ENCODE measurements at regions not wholly inside any gene's neighbourhood (a gene's known extent, or its start where the extent isn't known, plus 50 kb on each side); places are given as distances from the start of the nearest gene placed in this dataset.

DNA sequence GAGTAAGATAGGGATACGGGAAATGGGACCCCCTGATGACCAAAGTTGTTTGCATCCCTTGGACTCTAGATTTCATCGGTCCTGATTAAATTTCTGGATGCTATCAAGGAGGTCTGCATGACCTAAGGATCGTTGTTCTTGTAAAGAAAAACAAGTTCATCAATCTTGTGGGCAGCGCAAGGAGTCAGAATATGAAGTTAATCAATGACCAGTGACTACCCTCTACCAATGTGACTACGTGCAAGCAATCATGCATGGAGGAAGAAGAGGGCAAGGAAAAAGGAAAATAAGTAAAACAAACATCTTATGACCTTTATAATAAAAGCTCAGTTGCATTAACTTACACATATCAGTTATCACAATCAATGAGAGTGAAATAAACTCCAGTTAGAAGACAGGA is 139.7 kb downstream of the RTP4 start:
- no peak for TF ChIP-seq POLR2A (IDR thresholded peaks at IDR 0.05; ENCODE audit: low read depth, low read length)
- TF ChIP-seq, protein P1, sequence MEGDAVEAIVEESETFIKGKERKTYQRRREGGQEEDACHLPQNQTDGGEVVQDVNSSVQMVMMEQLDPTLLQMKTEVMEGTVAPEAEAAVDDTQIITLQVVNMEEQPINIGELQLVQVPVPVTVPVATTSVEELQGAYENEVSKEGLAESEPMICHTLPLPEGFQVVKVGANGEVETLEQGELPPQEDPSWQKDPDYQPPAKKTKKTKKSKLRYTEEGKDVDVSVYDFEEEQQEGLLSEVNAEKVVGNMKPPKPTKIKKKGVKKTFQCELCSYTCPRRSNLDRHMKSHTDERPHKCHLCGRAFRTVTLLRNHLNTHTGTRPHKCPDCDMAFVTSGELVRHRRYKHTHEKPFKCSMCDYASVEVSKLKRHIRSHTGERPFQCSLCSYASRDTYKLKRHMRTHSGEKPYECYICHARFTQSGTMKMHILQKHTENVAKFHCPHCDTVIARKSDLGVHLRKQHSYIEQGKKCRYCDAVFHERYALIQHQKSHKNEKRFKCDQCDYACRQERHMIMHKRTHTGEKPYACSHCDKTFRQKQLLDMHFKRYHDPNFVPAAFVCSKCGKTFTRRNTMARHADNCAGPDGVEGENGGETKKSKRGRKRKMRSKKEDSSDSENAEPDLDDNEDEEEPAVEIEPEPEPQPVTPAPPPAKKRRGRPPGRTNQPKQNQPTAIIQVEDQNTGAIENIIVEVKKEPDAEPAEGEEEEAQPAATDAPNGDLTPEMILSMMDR (IDR thresholded peaks at IDR 0.05; ENCODE audit: extremely low read depth in 1 of 2, insufficient read depth in 1 of 2, low read depth in 1 of 2, low read length in 2 of 2) = no peak
- no peak for TF ChIP-seq JUN (IDR thresholded peaks at IDR 0.05; ENCODE audit: borderline replicate concordance, insufficient read depth, insufficient read length, low read depth)
- no peak for TF ChIP-seq FOS (IDR thresholded peaks at IDR 0.05; ENCODE audit: borderline replicate concordance, insufficient read depth, low read length)
- no peak for TF ChIP-seq MYC (IDR thresholded peaks at IDR 0.05; ENCODE audit: low read depth, low read length)
- no peak for TF ChIP-seq EZH2 (IDR thresholded peaks at IDR 0.05; ENCODE audit: borderline replicate concordance, low read depth, low read length, severe bottlenecking)
- TF ChIP-seq POLR2AphosphoS5 (IDR thresholded peaks at IDR 0.05; ENCODE audit: insufficient read depth, low read depth, low read length) = no peak
